H1 (cell line): ENCODE measurements at regions not wholly inside any gene's neighbourhood (a gene's known extent, or its start where the extent isn't known, plus 50 kb on each side); places are given as distances from the start of the nearest gene placed in this dataset.

Source experiments
- HDAC2 ChIP-seq, 2 experiments: fragments of 300-600 bp in 1 of 2; sonication (generic) in 1 of 2; IDR thresholded peaks; 2 replicates each; pipeline ENCODE4 v1.6.1; 2011 to 2012; ENCODE audit warnings: low read depth in 2 of 2, low read length in 2 of 2, mild to moderate bottlenecking in 2 of 2, moderate library complexity in 2 of 2, borderline replicate concordance in 1 of 2, inconsistent platforms in 1 of 2
- SAP30 ChIP-seq: fragments of 300-600 bp; sonication (generic); IDR thresholded peaks from 2 replicates; pipeline ENCODE4 v1.7.1; 2012; ENCODE audit warnings: low read length, moderate library complexity, mild to moderate bottlenecking, inconsistent platforms; ENCODE audit not compliant: insufficient read depth, insufficient replicate concordance
- TF ChIP-seq, protein P1 (sequence below): fragments of 300-600 bp; sonication (generic); IDR thresholded peaks from 2 replicates; pipeline ENCODE4 v1.7.1; 2012; ENCODE audit warnings: low read length, moderate library complexity, mild to moderate bottlenecking, inconsistent platforms; ENCODE audit not compliant: insufficient replicate concordance
- TF ChIP-seq, protein P2 (sequence below), 3 experiments: IDR thresholded peaks; 1 replicate in 2 of 3; 2 replicates in 1 of 3; pipeline versions ENCODE4 v1.5.1 to v1.6.1; 2011; ENCODE audit warnings: low read length in 3 of 3, mild to moderate bottlenecking in 3 of 3, inconsistent platforms in 2 of 3, low read depth in 1 of 3, moderate library complexity in 1 of 3; ENCODE audit not compliant: insufficient read depth in 1 of 3; ENCODE audit errors: control extremely low read depth in 1 of 3

DNA sequence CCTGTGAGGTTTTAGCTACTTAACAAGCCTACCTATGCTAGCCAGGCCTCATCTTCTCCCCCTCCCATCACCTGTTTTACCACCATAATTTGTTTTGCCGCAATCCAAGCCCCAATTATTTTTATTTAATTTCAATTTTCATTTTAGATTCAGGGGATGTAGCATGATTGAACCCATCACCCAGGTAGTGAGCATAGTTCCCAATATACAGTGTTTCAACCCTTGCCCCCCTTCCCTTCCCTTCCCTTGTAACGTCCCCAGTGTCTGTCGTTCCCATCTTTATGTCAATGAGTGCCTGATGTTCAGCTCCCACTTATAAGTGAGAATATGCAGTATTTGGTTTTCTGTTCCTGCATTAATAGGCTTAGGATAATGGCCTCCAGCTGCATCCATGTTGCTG is 885.0 kb downstream of the UQCRFS1 start (continued):
- TF ChIP-seq, protein P1, sequence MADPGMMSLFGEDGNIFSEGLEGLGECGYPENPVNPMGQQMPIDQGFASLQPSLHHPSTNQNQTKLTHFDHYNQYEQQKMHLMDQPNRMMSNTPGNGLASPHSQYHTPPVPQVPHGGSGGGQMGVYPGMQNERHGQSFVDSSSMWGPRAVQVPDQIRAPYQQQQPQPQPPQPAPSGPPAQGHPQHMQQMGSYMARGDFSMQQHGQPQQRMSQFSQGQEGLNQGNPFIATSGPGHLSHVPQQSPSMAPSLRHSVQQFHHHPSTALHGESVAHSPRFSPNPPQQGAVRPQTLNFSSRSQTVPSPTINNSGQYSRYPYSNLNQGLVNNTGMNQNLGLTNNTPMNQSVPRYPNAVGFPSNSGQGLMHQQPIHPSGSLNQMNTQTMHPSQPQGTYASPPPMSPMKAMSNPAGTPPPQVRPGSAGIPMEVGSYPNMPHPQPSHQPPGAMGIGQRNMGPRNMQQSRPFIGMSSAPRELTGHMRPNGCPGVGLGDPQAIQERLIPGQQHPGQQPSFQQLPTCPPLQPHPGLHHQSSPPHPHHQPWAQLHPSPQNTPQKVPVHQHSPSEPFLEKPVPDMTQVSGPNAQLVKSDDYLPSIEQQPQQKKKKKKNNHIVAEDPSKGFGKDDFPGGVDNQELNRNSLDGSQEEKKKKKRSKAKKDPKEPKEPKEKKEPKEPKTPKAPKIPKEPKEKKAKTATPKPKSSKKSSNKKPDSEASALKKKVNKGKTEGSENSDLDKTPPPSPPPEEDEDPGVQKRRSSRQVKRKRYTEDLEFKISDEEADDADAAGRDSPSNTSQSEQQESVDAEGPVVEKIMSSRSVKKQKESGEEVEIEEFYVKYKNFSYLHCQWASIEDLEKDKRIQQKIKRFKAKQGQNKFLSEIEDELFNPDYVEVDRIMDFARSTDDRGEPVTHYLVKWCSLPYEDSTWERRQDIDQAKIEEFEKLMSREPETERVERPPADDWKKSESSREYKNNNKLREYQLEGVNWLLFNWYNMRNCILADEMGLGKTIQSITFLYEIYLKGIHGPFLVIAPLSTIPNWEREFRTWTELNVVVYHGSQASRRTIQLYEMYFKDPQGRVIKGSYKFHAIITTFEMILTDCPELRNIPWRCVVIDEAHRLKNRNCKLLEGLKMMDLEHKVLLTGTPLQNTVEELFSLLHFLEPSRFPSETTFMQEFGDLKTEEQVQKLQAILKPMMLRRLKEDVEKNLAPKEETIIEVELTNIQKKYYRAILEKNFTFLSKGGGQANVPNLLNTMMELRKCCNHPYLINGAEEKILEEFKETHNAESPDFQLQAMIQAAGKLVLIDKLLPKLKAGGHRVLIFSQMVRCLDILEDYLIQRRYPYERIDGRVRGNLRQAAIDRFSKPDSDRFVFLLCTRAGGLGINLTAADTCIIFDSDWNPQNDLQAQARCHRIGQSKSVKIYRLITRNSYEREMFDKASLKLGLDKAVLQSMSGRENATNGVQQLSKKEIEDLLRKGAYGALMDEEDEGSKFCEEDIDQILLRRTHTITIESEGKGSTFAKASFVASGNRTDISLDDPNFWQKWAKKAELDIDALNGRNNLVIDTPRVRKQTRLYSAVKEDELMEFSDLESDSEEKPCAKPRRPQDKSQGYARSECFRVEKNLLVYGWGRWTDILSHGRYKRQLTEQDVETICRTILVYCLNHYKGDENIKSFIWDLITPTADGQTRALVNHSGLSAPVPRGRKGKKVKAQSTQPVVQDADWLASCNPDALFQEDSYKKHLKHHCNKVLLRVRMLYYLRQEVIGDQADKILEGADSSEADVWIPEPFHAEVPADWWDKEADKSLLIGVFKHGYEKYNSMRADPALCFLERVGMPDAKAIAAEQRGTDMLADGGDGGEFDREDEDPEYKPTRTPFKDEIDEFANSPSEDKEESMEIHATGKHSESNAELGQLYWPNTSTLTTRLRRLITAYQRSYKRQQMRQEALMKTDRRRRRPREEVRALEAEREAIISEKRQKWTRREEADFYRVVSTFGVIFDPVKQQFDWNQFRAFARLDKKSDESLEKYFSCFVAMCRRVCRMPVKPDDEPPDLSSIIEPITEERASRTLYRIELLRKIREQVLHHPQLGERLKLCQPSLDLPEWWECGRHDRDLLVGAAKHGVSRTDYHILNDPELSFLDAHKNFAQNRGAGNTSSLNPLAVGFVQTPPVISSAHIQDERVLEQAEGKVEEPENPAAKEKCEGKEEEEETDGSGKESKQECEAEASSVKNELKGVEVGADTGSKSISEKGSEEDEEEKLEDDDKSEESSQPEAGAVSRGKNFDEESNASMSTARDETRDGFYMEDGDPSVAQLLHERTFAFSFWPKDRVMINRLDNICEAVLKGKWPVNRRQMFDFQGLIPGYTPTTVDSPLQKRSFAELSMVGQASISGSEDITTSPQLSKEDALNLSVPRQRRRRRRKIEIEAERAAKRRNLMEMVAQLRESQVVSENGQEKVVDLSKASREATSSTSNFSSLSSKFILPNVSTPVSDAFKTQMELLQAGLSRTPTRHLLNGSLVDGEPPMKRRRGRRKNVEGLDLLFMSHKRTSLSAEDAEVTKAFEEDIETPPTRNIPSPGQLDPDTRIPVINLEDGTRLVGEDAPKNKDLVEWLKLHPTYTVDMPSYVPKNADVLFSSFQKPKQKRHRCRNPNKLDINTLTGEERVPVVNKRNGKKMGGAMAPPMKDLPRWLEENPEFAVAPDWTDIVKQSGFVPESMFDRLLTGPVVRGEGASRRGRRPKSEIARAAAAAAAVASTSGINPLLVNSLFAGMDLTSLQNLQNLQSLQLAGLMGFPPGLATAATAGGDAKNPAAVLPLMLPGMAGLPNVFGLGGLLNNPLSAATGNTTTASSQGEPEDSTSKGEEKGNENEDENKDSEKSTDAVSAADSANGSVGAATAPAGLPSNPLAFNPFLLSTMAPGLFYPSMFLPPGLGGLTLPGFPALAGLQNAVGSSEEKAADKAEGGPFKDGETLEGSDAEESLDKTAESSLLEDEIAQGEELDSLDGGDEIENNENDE: no peak
- no peak for TF ChIP-seq HDAC2 (IDR thresholded peaks at IDR 0.05; ENCODE audit: borderline replicate concordance in 1 of 2, low read depth in 2 of 2, low read length in 2 of 2)
- TF ChIP-seq SAP30: no peak
- TF ChIP-seq, protein P2, sequence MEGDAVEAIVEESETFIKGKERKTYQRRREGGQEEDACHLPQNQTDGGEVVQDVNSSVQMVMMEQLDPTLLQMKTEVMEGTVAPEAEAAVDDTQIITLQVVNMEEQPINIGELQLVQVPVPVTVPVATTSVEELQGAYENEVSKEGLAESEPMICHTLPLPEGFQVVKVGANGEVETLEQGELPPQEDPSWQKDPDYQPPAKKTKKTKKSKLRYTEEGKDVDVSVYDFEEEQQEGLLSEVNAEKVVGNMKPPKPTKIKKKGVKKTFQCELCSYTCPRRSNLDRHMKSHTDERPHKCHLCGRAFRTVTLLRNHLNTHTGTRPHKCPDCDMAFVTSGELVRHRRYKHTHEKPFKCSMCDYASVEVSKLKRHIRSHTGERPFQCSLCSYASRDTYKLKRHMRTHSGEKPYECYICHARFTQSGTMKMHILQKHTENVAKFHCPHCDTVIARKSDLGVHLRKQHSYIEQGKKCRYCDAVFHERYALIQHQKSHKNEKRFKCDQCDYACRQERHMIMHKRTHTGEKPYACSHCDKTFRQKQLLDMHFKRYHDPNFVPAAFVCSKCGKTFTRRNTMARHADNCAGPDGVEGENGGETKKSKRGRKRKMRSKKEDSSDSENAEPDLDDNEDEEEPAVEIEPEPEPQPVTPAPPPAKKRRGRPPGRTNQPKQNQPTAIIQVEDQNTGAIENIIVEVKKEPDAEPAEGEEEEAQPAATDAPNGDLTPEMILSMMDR (IDR thresholded peaks at IDR 0.05; ENCODE audit: control extremely low read depth in 1 of 3, insufficient read depth in 1 of 3, low read depth in 1 of 3, low read length in 3 of 3): no peak
